GM12878 (cell line): ENCODE measurements at regions not wholly inside any gene's neighbourhood (a gene's known extent, or its start where the extent isn't known, plus 50 kb on each side); places are given as distances from the start of the nearest gene placed in this dataset.

Experiments
- JUNB ChIP-seq: IDR thresholded peaks from 2 replicates; pipeline ENCODE4 v1.6.1; 2016; ENCODE audit warnings: antibody characterized with exemption, mild to moderate bottlenecking
- KAT2A ChIP-seq: conservative IDR thresholded peaks from 2 replicates; pipeline ENCODE4 v1.6.1; 2011; ENCODE audit warnings: low read depth, low read length; ENCODE audit not compliant: control insufficient read depth
- POLR2A ChIP-seq: IDR thresholded peaks from 2 replicates; pipeline ENCODE4 v1.6.1; 2011; ENCODE audit warnings: low read depth, mild to moderate bottlenecking, low read length
- ZSCAN29 ChIP-seq: fragments of 450-650 bp; IDR thresholded peaks from 2 replicates; pipeline ENCODE4 v1.6.1; 2017; ENCODE audit warnings: mild to moderate bottlenecking, moderate library complexity
- TF ChIP-seq, protein P1 (sequence below), 3 experiments: IDR thresholded peaks in 2 of 3; conservative IDR thresholded peaks in 1 of 3; 2 replicates each; pipeline ENCODE4 v1.5.1; 2011; ENCODE audit warnings: low read depth in 3 of 3, low read length in 3 of 3, mild to moderate bottlenecking in 3 of 3, control low read depth in 2 of 3, moderate library complexity in 2 of 3, inconsistent platforms in 1 of 3, mixed read lengths in 1 of 3; ENCODE audit not compliant: control insufficient read depth in 2 of 3, insufficient read depth in 1 of 3; ENCODE audit errors: extremely low read depth in 1 of 3
- TF ChIP-seq, protein P2 (sequence below): fragments of 450-650 bp; IDR thresholded peaks from 2 replicates; pipeline ENCODE4 v1.6.1; 2017; ENCODE audit warnings: borderline replicate concordance

DNA sequence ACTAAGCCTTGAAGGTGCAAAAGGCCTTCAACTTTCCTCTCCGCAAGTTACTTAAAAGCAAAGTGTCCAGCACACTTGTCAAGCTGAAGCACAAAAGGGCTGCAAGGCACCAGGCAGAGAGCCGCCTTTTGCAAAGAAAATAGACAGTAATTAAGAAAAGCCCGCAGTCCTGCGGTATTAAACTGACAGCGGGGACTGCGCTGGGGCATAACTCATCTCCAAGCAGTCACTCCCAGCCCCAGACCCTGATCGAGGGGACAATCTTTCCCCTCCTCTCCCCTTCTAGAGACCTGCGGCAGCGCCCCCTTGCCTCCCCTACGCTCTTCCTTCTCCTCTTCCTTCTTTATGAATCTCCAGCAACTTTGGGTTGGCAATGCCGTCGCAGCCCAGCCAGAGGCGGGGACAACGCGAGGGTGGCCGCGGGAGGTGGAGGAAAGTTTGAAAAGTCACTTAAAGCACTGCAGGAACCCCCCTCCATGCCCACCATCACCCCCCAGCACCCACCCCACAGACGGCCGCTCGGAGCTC lies 200.9 kb upstream of the CAND1 start:
- TF ChIP-seq JUNB = no peak
- TF ChIP-seq, protein P1, sequence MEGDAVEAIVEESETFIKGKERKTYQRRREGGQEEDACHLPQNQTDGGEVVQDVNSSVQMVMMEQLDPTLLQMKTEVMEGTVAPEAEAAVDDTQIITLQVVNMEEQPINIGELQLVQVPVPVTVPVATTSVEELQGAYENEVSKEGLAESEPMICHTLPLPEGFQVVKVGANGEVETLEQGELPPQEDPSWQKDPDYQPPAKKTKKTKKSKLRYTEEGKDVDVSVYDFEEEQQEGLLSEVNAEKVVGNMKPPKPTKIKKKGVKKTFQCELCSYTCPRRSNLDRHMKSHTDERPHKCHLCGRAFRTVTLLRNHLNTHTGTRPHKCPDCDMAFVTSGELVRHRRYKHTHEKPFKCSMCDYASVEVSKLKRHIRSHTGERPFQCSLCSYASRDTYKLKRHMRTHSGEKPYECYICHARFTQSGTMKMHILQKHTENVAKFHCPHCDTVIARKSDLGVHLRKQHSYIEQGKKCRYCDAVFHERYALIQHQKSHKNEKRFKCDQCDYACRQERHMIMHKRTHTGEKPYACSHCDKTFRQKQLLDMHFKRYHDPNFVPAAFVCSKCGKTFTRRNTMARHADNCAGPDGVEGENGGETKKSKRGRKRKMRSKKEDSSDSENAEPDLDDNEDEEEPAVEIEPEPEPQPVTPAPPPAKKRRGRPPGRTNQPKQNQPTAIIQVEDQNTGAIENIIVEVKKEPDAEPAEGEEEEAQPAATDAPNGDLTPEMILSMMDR (IDR thresholded peaks at IDR 0.05 in 2 of 3, conservative IDR thresholded peaks at IDR 0.05 in 1 of 3; ENCODE audit: control insufficient read depth in 2 of 3, extremely low read depth in 1 of 3, insufficient read depth in 1 of 3, low read depth in 3 of 3, low read length in 3 of 3) = no peak
- TF ChIP-seq ZSCAN29 = no peak
- no peak for TF ChIP-seq KAT2A
- TF ChIP-seq POLR2A = no peak
- TF ChIP-seq, protein P2, sequence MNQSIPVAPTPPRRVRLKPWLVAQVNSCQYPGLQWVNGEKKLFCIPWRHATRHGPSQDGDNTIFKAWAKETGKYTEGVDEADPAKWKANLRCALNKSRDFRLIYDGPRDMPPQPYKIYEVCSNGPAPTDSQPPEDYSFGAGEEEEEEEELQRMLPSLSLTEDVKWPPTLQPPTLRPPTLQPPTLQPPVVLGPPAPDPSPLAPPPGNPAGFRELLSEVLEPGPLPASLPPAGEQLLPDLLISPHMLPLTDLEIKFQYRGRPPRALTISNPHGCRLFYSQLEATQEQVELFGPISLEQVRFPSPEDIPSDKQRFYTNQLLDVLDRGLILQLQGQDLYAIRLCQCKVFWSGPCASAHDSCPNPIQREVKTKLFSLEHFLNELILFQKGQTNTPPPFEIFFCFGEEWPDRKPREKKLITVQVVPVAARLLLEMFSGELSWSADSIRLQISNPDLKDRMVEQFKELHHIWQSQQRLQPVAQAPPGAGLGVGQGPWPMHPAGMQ = no peak
